ENCODE measurements at regions not wholly inside any gene's neighbourhood (a gene's known extent, or its start where the extent isn't known, plus 50 kb on each side); places are given as distances from the start of the nearest gene placed in this dataset.
A peak's percentile ranks its signal among the peaks of the same experiment; 100 is the strongest.

- ATAC-seq: no peak
- ChIA-PET SMC1A (ENCODE audit: uncharacterized antibody, unreplicated experiment) (interaction anchor here (0.9 to 1.2 kb wide), 3 partner anchors 14 to 41 kb away, joined by 3 to 4 read pairs (median 3); no protein-coding TSS in a partner anchor), RAD21 (ENCODE audit: unreplicated experiment) (interaction anchor here (0.8 to 1.1 kb wide), 3 partner anchors 16 to 230 kb away, joined by 3 read pairs; no protein-coding TSS in a partner anchor), POLR2A (no interaction called here), CTCF (interaction anchor here (1.6 kb wide), 1 partner anchor 9 kb away, joined by 4 read pairs; no protein-coding TSS in a partner anchor)
- DNase-seq (ENCODE audit: low read depth, low spot score): no peak
- intact Hi-C loops (cut with micrococcal nuclease; ENCODE audit: unreplicated experiment) (no loop called here), in situ Hi-C loops (cut with MboI) (no loop called here)
- FAIRE-seq: no peak
- Histone ChIP-seq H3K27ac (ENCODE audit: control insufficient read depth, insufficient read depth) (no peak overlapping the region), H3K9ac (ENCODE audit: control insufficient read depth, insufficient read depth, low read length) (no peak overlapping the region), H3K4me1 (ENCODE audit: control insufficient read depth, insufficient read depth, low read length) (no peaks in the 10 kb centered on the region), H3K4me2 (ENCODE audit: control insufficient read depth, insufficient read depth) (no peak overlapping the region), H3K4me3 (no peak overlapping the region), H3K36me3 (ENCODE audit: control insufficient read depth in 2 of 2, insufficient read depth in 2 of 2, low read length in 1 of 2) (no peaks in the 10 kb centered on the region), H4K20me1 (ENCODE audit: control insufficient read depth, insufficient read depth) (no peaks in the 10 kb centered on the region), H3K27me3 (replicated peaks in 1 of 2; ENCODE audit: control insufficient read depth in 2 of 2, insufficient read depth in 2 of 2, low read length in 1 of 2) (no peaks in the 10 kb centered on the region), H2AFZ (ENCODE audit: control insufficient read depth, low read depth, low read length) (no peak overlapping the region), H3K79me2 (ENCODE audit: control insufficient read depth, insufficient read depth, low read length) (no peaks in the 10 kb centered on the region), H3K9me3 (replicated peaks; ENCODE audit: control insufficient read depth, insufficient read depth, low read length) (no peaks in the 10 kb centered on the region; the same call in 2 of the 3 replicates)
- TF ChIP-seq ATF7 (IDR thresholded peaks at IDR 0.05; ENCODE audit: low read depth): peak; percentile 53
- no peak for TF ChIP-seq CBX3 (IDR thresholded peaks at IDR 0.05; ENCODE audit: borderline replicate concordance, low read depth)
- WGBS (ENCODE audit: insufficient coverage, insufficient replicate concordance, low lambda C conversion rate, missing lambda C conversion rate): 34% methylated on average over 4 of the region's 4 CpGs
- BruUV-seq (replicated peaks): no TSS peak
Observed at GRCh38 chrX:149114874-149115273, 390.2 kb downstream of the IDS start.

GRCh38 chrX:149114001-149114400 is 391.1 kb downstream of the IDS start:
- H3K27ac ChIP-seq (ENCODE audit: control insufficient read depth, insufficient read depth): no peak overlapping the region
- ChIA-PET CTCF (interaction anchor here (0.7 to 1.6 kb wide), 2 partner anchors 8 to 11 kb away, joined by 3 to 4 read pairs; no protein-coding TSS in a partner anchor), RAD21 (ENCODE audit: unreplicated experiment) (no interaction called here), SMC1A (ENCODE audit: uncharacterized antibody, unreplicated experiment) (interaction anchor here (1.2 kb wide), 1 partner anchor 38 kb away, joined by 5 read pairs; no protein-coding TSS in a partner anchor), POLR2A (interaction anchor here (1.0 kb wide), 1 partner anchor 90 kb away, joined by 3 read pairs; no protein-coding TSS in a partner anchor)
- H3K9ac ChIP-seq (ENCODE audit: control insufficient read depth, insufficient read depth, low read length): no peak overlapping the region
- no peak overlapping the region for H3K4me2 ChIP-seq (ENCODE audit: control insufficient read depth, insufficient read depth)
- ATAC-seq (no peak), FAIRE-seq (no peak), DNase-seq (ENCODE audit: low read depth, low spot score) (no peak)
- no peak for TF ChIP-seq ZNF274 (IDR thresholded peaks at IDR 0.05; ENCODE audit: insufficient read depth, insufficient read length)
- TF ChIP-seq E4F1 (IDR thresholded peaks at IDR 0.05; ENCODE audit: borderline replicate concordance, partially characterized antibody): no peak
- BruUV-seq (replicated peaks): no TSS peak
- intact Hi-C loops (cut with micrococcal nuclease; ENCODE audit: unreplicated experiment): no loop called here
- WGBS (ENCODE audit: insufficient coverage, insufficient replicate concordance, low lambda C conversion rate, missing lambda C conversion rate): 61% methylated on average over 15 of the region's 15 CpGs
- in situ Hi-C loops (cut with MboI): no loop called here
- H4K20me1 ChIP-seq (ENCODE audit: control insufficient read depth, insufficient read depth): no peaks in the 10 kb centered on the region
- no peaks in the 10 kb centered on the region for H3K79me2 ChIP-seq (ENCODE audit: control insufficient read depth, insufficient read depth, low read length)
- H3K4me3 ChIP-seq: no peak overlapping the region
- no peak overlapping the region for H2AFZ ChIP-seq (ENCODE audit: control insufficient read depth, low read depth, low read length)
- H3K4me1 ChIP-seq (ENCODE audit: control insufficient read depth, insufficient read depth, low read length): no peaks in the 10 kb centered on the region
- no peaks in the 10 kb centered on the region; the same call in 2 of the 3 replicates for H3K9me3 ChIP-seq (replicated peaks; ENCODE audit: control insufficient read depth, insufficient read depth, low read length)
- no peaks in the 10 kb centered on the region for H3K27me3 ChIP-seq (replicated peaks in 1 of 2; ENCODE audit: control insufficient read depth in 2 of 2, insufficient read depth in 2 of 2, low read length in 1 of 2)
- no peaks in the 10 kb centered on the region for H3K36me3 ChIP-seq (ENCODE audit: control insufficient read depth in 2 of 2, insufficient read depth in 2 of 2, low read length in 1 of 2)

All from GM12878 (cell line).